AG04449 (cell line): ENCODE measurements at regions not wholly inside any gene's neighbourhood (a gene's known extent, or its start where the extent isn't known, plus 50 kb on each side); places are given as distances from the start of the nearest gene placed in this dataset.

Source experiments
- CTCF ChIA-PET: fragments of 350-600 bp; formaldehyde crosslinking; extraction: SDS; loops from one replicate; lab custom pipeline; 2021; ENCODE audit warnings: antibody characterized with exemption; lab: Yijun Ruan, JAX
- POLR2A ChIA-PET: fragments of 400-600, 350-600 bp; formaldehyde crosslinking; extraction: SDS; loops from one replicate; lab custom pipeline; 2020; ENCODE audit warnings: antibody characterized with exemption, inconsistent platforms; lab: Yijun Ruan, JAX
- DNase-seq: peaks from one replicate; pipeline ENCODE4 v3.0.0-alpha.2; 2010; ENCODE audit warnings: low read depth, low spot score
- H3K4me3 ChIP-seq: 2 replicates; pipeline ENCODE4 v1.5.1; 2011; ENCODE audit warnings: low read depth, mild to moderate bottlenecking, control low read depth, low read length
- CTCF ChIP-seq: IDR thresholded peaks from one replicate; pipeline ENCODE4 v1.5.1; 2011; ENCODE audit warnings: mild to moderate bottlenecking, moderate library complexity, low read length, control low read depth, inconsistent platforms; ENCODE audit not compliant: insufficient read depth; ENCODE audit errors: missing control alignments

- no peak for TF ChIP-seq CTCF
- DNase-seq = no peak
- POLR2A ChIA-PET = no interaction called here
- CTCF ChIA-PET = no interaction called here
- H3K4me3 ChIP-seq = no peak overlapping the region
Observed at GRCh38 chr18:28588884-28589549, 412.1 kb upstream of the CDH2 start.

DNA sequence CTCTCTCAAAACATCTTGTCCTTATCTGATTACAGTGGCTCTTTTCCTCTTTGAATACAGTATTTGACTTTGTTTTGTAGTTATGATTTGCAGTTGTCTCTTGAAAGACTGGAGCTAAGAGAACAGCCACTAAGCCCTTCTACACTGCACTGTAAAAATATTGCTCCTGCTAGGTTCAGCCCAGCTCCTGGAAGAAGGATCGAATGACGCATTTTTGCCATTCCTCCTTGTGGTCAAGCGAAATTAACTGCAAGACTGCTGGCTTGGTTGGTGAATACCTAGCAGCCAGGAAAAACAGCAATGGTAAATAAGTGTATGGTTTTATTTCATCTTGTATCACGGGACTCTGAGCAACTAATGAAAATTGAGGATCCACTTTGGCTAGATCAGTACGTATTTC lies 407.8 kb upstream of the CDH2 start:
- H3K4me3 ChIP-seq = no peak overlapping the region
- TF ChIP-seq CTCF = no peak
- ChIA-PET CTCF (no interaction called here), POLR2A (no interaction called here)
- peak; percentile 34 for DNase-seq

- DNase-seq = no peak
- TF ChIP-seq CTCF = no peak
- H3K4me3 ChIP-seq = no peak overlapping the region
- CTCF ChIA-PET = no interaction called here
- POLR2A ChIA-PET = no interaction called here
Observed at GRCh38 chr18:28582724-28583123, 405.8 kb upstream of the CDH2 start.

DNA sequence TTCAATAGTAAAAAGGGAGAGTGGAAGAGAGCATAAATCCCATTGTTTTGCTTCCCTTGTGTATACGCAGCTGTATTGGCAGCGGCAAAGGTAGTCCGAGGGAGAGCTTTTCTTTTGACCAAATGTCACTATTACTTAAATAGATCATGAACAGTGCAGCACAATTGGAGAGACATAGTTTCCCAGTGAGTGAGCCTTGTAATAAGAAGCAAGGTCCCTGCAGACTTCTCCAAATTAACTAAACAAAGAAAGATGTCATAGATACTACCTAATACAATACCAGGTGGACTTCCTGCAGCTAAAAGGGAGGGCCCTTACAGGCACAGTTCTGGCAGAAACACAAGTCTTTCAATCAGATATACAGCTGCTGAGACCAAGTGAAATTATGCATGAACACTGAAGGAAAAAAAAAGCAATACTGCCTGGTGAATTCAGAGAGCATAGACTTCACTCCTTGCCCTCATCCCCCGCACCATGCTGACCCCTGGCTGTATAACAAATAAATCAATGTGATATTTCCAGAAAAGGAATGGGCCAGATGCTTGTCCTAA lies 404.7 kb upstream of the CDH2 start:
- no peak for TF ChIP-seq CTCF
- CTCF ChIA-PET = no interaction called here
- no peak overlapping the region for H3K4me3 ChIP-seq
- POLR2A ChIA-PET = no interaction called here
- DNase-seq = no peak

- CTCF ChIA-PET = no interaction called here
- POLR2A ChIA-PET = no interaction called here
- no peak for TF ChIP-seq CTCF
- H3K4me3 ChIP-seq = no peak overlapping the region
- no peak for DNase-seq
Observed at GRCh38 chr18:28576941-28577340, 400.0 kb upstream of the CDH2 start.

DNA sequence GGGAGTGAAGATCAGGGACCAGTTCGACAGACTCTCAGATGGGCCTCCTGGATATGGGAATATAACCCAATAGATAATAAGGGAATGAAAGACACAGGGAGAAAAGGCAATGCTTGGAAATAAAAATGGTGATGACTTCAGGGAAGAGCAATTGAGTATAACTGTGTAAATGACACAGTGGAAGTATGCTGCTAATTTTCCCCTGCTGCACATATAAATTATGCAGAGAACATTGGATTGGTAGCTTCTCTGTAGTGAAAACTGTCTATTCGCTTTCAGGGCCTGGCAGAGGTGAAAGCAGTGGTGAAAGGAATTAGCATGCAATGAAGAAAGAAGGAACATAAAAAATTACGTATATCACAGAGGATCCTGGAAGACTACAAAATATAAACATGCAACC lies 398.2 kb upstream of the CDH2 start:
- no peak for TF ChIP-seq CTCF
- no peak for DNase-seq
- ChIA-PET POLR2A (no interaction called here), CTCF (no interaction called here)
- H3K4me3 ChIP-seq = no peak overlapping the region
